ENCODE measurements at regions not wholly inside any gene's neighbourhood (a gene's known extent, or its start where the extent isn't known, plus 50 kb on each side); places are given as distances from the start of the nearest gene placed in this dataset.

DNA sequence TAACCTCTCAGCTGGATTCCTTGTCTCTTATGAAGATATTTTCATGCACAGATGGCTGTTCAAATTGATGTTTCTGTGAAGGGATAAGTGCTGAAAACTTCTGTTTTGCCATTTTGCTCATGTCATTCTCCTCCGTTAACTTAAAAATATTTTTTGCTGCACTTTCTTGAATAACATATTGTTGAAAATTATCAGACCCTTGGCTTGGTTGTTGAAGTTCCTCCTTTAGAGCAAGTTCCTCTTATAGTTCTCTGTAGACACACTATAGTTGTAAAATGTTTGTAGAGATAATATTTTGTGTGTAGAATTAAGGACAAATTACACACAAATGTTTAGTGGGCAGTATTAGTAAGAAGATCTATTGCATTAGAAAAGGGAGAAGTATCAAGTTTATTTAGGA, 300.4 kb downstream of the SV2B start:
- no peak for TF ChIP-seq EP300 (IDR thresholded peaks at IDR 0.05; ENCODE audit: borderline replicate concordance)
- TF ChIP-seq, protein P1, sequence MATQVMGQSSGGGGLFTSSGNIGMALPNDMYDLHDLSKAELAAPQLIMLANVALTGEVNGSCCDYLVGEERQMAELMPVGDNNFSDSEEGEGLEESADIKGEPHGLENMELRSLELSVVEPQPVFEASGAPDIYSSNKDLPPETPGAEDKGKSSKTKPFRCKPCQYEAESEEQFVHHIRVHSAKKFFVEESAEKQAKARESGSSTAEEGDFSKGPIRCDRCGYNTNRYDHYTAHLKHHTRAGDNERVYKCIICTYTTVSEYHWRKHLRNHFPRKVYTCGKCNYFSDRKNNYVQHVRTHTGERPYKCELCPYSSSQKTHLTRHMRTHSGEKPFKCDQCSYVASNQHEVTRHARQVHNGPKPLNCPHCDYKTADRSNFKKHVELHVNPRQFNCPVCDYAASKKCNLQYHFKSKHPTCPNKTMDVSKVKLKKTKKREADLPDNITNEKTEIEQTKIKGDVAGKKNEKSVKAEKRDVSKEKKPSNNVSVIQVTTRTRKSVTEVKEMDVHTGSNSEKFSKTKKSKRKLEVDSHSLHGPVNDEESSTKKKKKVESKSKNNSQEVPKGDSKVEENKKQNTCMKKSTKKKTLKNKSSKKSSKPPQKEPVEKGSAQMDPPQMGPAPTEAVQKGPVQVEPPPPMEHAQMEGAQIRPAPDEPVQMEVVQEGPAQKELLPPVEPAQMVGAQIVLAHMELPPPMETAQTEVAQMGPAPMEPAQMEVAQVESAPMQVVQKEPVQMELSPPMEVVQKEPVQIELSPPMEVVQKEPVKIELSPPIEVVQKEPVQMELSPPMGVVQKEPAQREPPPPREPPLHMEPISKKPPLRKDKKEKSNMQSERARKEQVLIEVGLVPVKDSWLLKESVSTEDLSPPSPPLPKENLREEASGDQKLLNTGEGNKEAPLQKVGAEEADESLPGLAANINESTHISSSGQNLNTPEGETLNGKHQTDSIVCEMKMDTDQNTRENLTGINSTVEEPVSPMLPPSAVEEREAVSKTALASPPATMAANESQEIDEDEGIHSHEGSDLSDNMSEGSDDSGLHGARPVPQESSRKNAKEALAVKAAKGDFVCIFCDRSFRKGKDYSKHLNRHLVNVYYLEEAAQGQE (IDR thresholded peaks at IDR 0.05; ENCODE audit: low read depth): no peak
- no peak for TF ChIP-seq NFIC (IDR thresholded peaks at IDR 0.05)
- TF ChIP-seq TEAD4 (IDR thresholded peaks at IDR 0.05): no peak
- TF ChIP-seq EGR1 (IDR thresholded peaks at IDR 0.05): no peak
- TF ChIP-seq, protein P2, sequence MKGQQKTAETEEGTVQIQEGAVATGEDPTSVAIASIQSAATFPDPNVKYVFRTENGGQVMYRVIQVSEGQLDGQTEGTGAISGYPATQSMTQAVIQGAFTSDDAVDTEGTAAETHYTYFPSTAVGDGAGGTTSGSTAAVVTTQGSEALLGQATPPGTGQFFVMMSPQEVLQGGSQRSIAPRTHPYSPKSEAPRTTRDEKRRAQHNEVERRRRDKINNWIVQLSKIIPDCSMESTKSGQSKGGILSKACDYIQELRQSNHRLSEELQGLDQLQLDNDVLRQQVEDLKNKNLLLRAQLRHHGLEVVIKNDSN (IDR thresholded peaks at IDR 0.05): no peak
- no peak for TF ChIP-seq TAF1 (IDR thresholded peaks at IDR 0.05; ENCODE audit: low read depth)
- no peak for TF ChIP-seq RAD21 (IDR thresholded peaks at IDR 0.05; ENCODE audit: low read depth)
- no peak for TF ChIP-seq YY1 (IDR thresholded peaks at IDR 0.05; ENCODE audit: low read depth)
- TF ChIP-seq CREB1 (IDR thresholded peaks at IDR 0.05; ENCODE audit: low read depth): no peak
- TF ChIP-seq, protein P3, sequence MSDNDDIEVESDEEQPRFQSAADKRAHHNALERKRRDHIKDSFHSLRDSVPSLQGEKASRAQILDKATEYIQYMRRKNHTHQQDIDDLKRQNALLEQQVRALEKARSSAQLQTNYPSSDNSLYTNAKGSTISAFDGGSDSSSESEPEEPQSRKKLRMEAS (IDR thresholded peaks at IDR 0.05): no peak
- no peak for TF ChIP-seq ZBTB7A (IDR thresholded peaks at IDR 0.05; ENCODE audit: low read depth)
- TF ChIP-seq TCF12 (IDR thresholded peaks at IDR 0.05; ENCODE audit: low read depth): no peak
- TF ChIP-seq FOXM1 (IDR thresholded peaks at IDR 0.05; ENCODE audit: borderline replicate concordance, low read depth): no peak
- TF ChIP-seq CEBPB (IDR thresholded peaks at IDR 0.05): no peak

DNA sequence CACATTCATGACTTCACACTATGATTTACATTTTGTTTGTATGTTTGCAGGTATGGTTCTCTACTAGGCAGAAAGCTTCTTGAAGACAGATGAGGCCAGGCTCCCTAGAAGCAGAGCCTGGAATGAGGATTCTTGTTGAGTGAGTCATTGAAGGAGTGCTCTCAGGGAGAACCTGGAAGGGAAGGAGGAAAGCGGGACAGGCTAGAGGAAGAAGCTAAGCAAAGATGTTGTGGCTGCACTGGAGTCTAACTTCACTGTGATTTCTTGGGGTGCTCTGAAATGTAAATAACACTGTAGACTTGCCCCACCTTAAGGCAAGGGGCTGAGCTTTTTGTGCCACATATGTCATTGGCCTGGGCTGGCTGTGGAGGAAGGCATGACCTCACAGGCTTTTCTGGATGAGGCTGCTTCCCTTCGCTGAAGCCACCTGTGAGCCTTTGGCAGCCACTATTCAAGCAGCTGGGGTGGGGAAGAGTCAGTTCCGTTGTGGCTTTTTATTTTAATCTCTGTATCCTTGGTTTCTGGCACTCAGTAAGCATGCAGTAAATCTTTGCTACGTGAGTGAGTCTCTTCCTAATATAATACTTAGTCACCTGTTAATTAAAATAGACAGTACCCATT, 307.3 kb downstream of the SV2B start:
- no peak for TF ChIP-seq ZBTB7A (IDR thresholded peaks at IDR 0.05; ENCODE audit: low read depth)
- no peak for TF ChIP-seq YY1 (IDR thresholded peaks at IDR 0.05; ENCODE audit: low read depth)
- TF ChIP-seq EP300 (IDR thresholded peaks at IDR 0.05; ENCODE audit: borderline replicate concordance): no peak

DNA sequence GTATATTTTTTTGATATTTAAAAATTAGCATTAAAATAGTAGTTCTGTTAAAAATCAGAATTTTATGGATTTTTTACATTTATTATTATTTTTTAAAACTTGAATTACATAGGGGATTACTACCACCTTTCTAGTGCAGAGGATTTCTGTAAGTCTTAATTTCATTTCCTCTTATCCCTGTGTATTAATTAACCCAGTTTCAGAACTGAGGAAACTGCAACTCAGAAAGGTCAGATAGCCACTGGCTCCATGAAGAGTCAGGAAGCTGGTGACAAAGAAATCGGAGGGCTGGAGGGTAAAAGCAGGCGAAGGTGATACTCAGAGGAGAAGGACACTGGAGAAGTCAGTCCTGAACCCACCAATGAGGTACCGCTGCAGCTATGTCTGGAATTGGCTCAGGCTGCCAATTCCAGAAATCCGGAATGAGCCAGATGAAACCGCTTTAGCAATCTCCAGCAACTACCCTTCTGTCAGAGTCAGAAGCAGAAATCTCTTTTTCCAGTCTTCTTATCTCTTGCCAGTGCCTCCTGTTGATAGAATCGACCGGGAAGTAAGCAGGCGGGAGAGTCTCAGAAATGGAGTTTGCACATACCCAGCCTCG, 308.5 kb downstream of the SV2B start:
- TF ChIP-seq YY1 (IDR thresholded peaks at IDR 0.05; ENCODE audit: low read depth): no peak
- TF ChIP-seq TCF12 (IDR thresholded peaks at IDR 0.05; ENCODE audit: low read depth): no peak
- TF ChIP-seq, protein P1 (IDR thresholded peaks at IDR 0.05; ENCODE audit: low read depth): no peak
- TF ChIP-seq CEBPB (IDR thresholded peaks at IDR 0.05): no peak
- no peak for TF ChIP-seq TEAD4 (IDR thresholded peaks at IDR 0.05)
- no peak for TF ChIP-seq RAD21 (IDR thresholded peaks at IDR 0.05; ENCODE audit: low read depth)
- TF ChIP-seq CREB1 (IDR thresholded peaks at IDR 0.05; ENCODE audit: low read depth): no peak
- TF ChIP-seq, protein P2 (IDR thresholded peaks at IDR 0.05): no peak
- no peak for TF ChIP-seq ZBTB7A (IDR thresholded peaks at IDR 0.05; ENCODE audit: low read depth)
- TF ChIP-seq, protein P3 (IDR thresholded peaks at IDR 0.05): no peak
- no peak for TF ChIP-seq TAF1 (IDR thresholded peaks at IDR 0.05; ENCODE audit: low read depth)
- no peak for TF ChIP-seq EGR1 (IDR thresholded peaks at IDR 0.05)
- TF ChIP-seq FOXM1 (IDR thresholded peaks at IDR 0.05; ENCODE audit: borderline replicate concordance, low read depth): no peak
- no peak for TF ChIP-seq EP300 (IDR thresholded peaks at IDR 0.05; ENCODE audit: borderline replicate concordance)
- no peak for TF ChIP-seq NFIC (IDR thresholded peaks at IDR 0.05)

DNA sequence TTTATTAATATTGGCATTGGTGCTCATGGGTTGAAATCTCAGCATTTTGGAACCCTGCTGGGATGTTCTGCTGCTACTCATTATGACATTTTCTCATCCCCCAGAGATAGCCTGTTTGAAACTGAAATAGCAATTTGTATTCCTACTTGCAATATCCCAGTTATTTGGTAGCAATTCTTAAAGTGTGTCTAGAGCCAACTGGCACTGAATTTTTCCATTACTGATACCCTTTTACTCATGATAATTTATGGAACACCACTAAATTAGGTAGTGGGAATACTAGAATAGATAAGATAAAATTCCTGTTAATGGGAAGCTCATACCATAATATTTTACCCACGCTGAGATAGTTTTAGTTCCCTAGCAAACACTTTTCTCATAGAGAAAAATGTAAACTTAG, 309.3 kb downstream of the SV2B start:
- TF ChIP-seq RAD21 (IDR thresholded peaks at IDR 0.05; ENCODE audit: low read depth): no peak
- no peak for TF ChIP-seq EGR1 (IDR thresholded peaks at IDR 0.05)
- no peak for TF ChIP-seq EP300 (IDR thresholded peaks at IDR 0.05; ENCODE audit: borderline replicate concordance)
- TF ChIP-seq NFIC (IDR thresholded peaks at IDR 0.05): no peak
- TF ChIP-seq, protein P1 (IDR thresholded peaks at IDR 0.05; ENCODE audit: low read depth): no peak
- TF ChIP-seq, protein P2 (IDR thresholded peaks at IDR 0.05): no peak
- no peak for TF ChIP-seq TEAD4 (IDR thresholded peaks at IDR 0.05)
- TF ChIP-seq CREB1 (IDR thresholded peaks at IDR 0.05; ENCODE audit: low read depth): no peak
- no peak for TF ChIP-seq ZBTB7A (IDR thresholded peaks at IDR 0.05; ENCODE audit: low read depth)
- no peak for TF ChIP-seq TAF1 (IDR thresholded peaks at IDR 0.05; ENCODE audit: low read depth)
- TF ChIP-seq, protein P3 (IDR thresholded peaks at IDR 0.05): no peak
- no peak for TF ChIP-seq YY1 (IDR thresholded peaks at IDR 0.05; ENCODE audit: low read depth)
- no peak for TF ChIP-seq CEBPB (IDR thresholded peaks at IDR 0.05)
- no peak for TF ChIP-seq TCF12 (IDR thresholded peaks at IDR 0.05; ENCODE audit: low read depth)
